HT-29 (cell line): ENCODE measurements at regions not wholly inside any gene's neighbourhood (a gene's known extent, or its start where the extent isn't known, plus 50 kb on each side); places are given as distances from the start of the nearest gene placed in this dataset.
"Not testable (repeated sequence)": the region's sequence is repeated elsewhere in the genome, so short reads cannot be mapped to it uniquely, and the experiment has no call there.

Experiments
- DNase-seq: peaks from one replicate; pipeline ENCODE4 v3.0.0-alpha.2; 2015; ENCODE audit warnings: low spot score

GRCh38 chr11:130672911-130673310 is 224.5 kb downstream of the ADAMTS15 start:
- DNase-seq: no peak

GRCh38 chr11:130673698-130674097 is 225.3 kb downstream of the ADAMTS15 start:
- no peak for DNase-seq

- no peak for DNase-seq
Measured at GRCh38 chr11:130674686-130675308, 226.4 kb downstream of the ADAMTS15 start.

DNA sequence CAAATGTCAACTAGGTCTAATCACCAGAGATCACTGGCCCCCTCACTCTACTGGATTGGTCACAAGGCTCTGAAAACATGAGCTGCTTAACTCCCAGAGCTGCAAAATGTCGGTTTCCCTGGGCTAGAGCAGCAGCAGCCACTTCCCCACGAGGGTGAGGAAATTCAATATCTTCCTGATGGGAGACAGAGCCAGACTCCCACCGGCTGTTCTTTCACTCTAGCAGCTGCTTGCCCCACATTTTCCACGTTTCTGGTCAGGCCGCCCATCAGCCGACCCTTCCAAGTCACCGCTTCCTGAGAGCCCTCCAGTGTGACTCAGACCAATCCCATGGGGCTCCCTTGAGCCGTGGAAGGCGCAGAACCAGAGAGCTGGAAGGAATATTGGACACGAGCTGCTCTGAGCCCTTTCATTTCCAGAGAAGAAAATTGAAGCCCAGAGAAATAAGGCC is 227.0 kb downstream of the ADAMTS15 start:
- DNase-seq: no peak

GRCh38 chr11:130675917-130676316 is 227.5 kb downstream of the ADAMTS15 start:
- no peak for DNase-seq

GRCh38 chr11:130677486-130678153 is 229.2 kb downstream of the ADAMTS15 start:
- no peak for DNase-seq

- no peak for DNase-seq
Measured at GRCh38 chr11:130679247-130679646, 230.8 kb downstream of the ADAMTS15 start.

- not testable (repeated sequence) for DNase-seq
Measured at GRCh38 chr11:130682471-130682870, 233.8 kb downstream of the SNX19 start.

DNA sequence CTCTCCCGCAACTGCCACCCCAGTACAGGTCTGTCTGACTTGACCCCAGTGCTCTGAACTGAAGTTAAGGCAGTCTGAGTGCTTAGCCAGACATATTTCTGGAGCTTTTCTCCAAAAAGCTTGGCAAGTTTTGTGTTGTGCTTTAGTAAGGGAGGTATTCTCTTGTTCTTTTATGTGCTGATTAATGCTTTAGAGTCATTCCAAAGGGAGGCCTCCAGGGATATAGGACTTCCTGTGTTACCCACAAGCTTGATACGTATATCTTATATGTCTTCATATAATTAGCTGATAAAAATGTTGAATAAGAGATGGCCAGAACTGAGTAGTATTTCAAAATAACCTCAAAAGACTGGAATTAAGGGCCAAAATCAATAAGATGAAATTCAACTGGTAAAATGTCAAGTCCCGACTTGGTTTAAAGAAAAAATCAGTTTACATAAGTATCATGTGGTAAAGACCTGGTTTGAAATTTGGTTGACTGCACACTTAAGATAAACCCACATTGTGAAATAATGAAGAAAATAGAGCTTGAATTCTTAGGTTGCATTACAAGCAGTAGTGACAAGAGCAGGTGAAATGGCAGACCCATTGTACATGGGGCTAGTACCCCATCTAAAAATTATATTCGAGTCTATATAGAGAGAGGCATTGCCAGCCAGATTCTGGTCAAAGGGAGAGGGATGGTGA is 226.9 kb downstream of the SNX19 start:
- no peak for DNase-seq

GRCh38 chr11:130691581-130691980 is 224.7 kb downstream of the SNX19 start:
- DNase-seq: no peak

DNA sequence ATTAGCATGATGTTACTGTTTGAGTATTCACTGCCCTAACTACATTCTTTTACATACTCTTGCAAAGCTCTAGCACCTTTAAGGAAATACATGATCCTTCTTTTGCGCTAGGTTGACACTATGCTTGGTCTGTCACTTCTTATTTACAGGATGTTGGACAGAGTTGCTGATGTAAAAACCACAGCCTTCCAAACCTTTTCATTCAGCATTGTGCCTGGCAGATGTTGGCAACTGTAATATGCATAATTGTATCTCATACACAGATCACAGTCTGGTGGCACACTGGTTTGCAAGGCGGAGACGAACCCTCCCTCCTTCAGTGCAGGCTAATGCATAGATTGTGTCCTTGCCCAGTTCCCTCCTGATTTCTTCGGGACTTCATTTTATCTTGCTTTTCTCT is 224.1 kb downstream of the SNX19 start:
- DNase-seq: no peak

DNA sequence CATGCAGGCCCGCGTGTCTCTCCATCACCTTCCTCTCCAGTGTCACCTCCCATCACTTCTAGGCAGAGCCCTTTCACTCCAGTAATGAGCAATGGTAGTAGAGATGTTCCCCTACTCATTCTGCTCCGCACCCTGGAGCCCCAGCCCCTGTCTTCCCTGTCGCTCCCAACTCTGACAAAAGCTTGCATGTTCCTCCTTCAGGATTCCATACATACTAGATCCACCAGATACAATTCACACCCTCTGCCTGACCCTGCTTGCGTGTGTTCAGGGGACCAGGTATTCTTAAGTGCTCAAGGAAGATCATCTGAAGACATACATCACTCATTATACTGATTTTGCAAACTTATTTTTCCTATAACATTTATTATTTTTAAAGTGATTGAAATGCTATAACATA is 222.7 kb downstream of the SNX19 start:
- DNase-seq: no peak

DNA sequence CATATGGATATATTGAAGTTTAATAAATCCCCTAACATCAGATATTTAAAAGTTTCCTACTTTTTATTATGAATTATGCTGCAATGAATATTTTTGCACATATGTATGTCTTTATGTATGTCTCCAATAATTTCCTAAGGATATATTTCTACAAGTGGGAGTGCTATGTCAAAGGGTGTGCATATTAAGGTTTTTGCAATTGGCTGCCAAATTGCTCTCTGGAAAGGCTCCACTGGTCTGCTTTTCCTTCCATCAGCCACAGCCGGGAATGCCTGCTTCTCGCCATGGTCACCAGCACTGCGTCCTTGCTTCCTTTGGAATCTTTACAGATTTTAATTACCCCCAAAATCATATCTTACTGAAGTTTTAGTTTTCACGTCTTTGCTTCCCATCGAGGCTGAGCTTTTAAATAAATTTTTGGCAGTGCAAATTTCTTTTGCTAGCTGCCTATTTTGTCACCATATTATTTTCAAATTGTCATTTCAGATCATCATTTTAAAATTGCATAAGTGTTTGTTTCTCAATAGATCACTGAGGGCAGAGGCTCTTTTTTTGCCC is 221.7 kb downstream of the SNX19 start:
- no peak for DNase-seq

DNA sequence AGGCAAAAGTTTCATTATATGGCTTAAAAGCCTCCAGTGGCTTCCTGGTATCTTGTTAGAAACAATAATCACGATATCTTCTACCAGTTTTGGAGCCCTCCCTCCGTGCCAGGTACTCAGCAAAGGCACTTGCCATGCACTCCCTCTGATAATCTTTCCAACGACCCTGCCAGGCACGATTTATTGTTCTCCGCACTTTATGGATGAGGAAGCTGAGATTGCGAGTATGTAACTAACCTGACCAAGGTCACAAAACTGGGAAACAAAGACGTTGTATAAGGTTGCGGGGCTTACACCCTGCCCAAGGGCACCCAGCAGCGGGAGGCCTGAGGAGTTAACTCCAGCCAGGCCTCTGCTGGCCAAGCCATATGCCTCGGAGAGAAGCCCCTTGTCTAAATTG is 218.1 kb downstream of the SNX19 start:
- no peak for DNase-seq

GRCh38 chr11:130699561-130699960 is 216.7 kb downstream of the SNX19 start:
- no peak for DNase-seq

DNA sequence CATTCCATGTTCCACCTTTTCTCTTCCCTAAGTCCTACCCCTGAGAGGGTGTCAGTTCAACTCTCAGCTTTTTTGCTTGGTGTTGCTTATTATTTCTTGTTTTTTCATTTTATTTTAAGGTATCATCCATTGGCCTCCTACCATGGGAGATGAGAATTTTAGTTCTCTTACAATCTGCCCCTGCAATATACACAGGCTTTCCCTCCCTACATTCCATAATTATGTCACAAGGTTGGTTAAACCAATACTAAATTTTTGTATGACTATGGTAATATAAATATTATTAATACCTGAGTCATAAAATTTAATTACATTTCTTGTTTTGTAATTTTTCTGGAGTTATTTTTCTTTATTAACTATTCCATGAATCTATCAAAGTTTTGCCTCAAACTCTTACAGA is 216.2 kb downstream of the SNX19 start:
- DNase-seq: no peak

DNA sequence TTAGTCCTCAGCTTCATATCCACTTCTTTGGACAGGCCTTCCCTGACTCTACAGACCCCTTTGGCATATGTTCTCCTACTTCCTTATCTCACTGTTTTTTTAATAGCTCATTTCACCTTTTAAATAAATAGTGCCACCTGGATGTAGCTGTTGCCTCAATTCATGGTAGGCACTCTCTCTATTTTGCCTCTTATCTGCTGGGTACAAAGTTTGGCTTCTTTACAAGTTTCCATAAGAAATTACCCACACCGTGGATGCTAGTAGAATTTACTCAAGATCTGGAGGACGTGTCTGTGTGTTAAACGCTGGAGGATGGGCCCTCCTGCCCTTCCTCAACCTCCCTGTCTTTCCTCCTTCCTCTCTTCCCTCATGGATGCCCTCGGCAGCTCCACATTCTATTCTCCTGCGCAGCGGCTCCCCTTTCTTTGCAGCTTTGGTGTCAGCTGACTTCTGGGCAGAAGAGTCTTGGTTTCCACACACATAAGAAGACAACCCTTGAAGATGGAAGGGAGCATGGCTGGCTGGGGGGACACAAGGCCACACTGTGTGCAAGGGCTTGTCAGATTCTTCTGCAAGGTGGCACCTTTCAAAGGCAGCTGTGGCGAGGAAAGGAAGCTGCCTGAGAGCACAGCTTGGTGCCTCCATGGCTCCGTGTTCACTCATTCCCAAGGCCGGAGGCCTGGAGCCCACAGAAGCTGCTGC is 212.6 kb downstream of the SNX19 start:
- DNase-seq: no peak

DNA sequence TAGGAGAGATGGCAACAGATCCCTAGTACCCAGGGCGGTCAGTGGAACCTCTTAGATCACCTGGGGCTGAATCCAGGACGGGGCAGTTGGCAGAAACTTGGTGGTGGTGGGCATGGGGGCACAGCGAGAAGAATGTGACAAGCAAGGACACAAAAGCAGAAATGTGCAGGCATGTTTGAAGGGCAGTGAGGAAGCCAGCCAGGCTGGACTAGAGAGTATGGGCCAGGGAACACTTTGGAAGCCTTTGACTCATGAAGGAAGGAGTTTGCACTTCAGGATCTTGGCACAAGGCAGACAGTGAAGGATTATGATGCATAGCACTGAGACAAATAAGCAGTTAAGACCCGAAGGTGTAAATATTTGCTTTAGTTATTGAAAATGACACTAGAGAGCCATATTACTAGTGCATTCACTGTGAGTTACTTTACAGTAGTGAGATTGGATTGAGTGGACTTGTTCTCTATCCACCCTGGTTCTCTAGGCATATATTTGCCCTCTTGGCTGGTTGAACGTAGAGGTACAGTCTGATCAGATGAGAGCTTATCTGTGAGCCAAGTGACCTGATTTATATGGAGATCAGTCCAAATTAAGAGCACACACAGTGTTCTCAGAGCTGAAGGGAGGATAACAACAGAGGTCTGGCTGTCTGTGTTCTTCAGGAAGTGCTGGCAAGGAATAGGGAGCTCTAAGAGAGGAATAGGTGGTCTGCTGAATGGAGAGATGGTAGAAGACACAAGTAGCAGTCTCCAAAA is 210.4 kb downstream of the SNX19 start:
- no peak for DNase-seq

DNA sequence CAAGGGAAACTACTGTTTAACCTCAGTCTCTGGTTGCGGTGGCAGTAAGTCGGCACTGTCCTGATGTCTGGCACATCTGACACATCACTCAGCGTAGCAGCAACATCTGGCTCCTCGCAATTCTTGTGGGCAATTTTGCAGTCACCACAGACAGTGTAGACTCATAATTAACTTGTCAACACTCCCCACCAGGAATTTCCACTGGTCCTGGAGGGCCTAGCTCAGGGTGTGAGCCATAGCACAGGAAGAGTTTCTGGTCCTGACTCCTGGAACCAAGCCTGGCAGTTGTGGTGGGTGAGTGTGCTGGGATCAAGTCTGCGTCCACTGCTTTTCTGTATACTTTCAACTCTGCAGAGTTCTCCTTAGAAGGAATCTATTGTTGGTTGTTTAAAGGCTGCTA is 209.7 kb downstream of the SNX19 start:
- no peak for DNase-seq

GRCh38 chr11:130707217-130707616 is 209.1 kb downstream of the SNX19 start:
- DNase-seq: no peak

- no peak for DNase-seq
Measured at GRCh38 chr11:130709531-130709930, 206.7 kb downstream of the SNX19 start.
